NCI-H526 (cell line): ENCODE measurements at regions not wholly inside any gene's neighbourhood (a gene's known extent, or its start where the extent isn't known, plus 50 kb on each side); places are given as distances from the start of the nearest gene placed in this dataset.

Experiments used
- DNase-seq, 2 experiments: peaks; one replicate each; lab custom pipeline; 2025; lab: John Stamatoyannopoulos, UW

GRCh38 chr10:55374060-55374459 lies 573.0 kb upstream of the PCDH15 start:
- DNase-seq, result no peak

- DNase-seq, result no peak
Observed at GRCh38 chr10:55369670-55370420, 568.8 kb upstream of the PCDH15 start.

DNA sequence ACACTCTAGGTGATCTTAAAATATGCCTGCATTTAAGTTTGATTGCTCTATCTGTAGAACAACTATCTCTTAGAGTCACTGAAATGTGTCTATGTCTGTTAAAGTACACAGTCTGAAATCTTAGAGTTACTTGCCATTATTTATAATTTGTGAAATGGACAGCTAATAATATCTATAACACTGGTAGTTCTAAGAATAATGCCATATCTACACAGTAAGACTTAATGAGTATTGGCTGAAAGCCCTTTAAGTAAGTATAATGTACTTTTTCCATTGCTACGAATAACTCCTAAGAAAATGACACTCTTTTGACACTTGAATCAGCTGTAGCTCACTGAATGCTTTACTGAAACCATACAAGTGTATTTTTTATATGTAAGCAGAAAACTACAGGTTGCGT lies 567.4 kb upstream of the PCDH15 start:
- DNase-seq, result no peak

- no peak for DNase-seq
Observed at GRCh38 chr10:55367555-55367954, 566.5 kb upstream of the PCDH15 start.

- no peak for DNase-seq
Observed at GRCh38 chr10:55358539-55358938, 557.5 kb upstream of the PCDH15 start.

DNA sequence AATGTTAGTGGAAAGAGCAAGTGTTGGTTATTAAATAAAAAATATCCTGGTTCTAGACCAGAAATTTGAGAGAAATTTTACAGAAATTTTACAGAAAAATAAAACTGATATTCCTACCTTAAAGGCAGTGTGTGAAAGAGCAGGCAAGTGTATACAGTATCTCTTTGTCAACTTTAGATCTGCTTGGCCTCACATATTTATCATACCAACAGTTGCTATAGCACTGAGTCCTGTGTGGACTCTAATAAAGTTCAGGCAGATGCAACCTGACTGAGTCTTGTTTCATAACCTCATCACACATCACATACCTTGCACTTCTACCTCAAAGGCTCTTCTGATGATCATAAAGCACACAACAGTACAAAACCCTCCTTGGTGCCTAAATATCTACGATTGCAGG lies 552.4 kb upstream of the PCDH15 start:
- DNase-seq, result no peak

DNA sequence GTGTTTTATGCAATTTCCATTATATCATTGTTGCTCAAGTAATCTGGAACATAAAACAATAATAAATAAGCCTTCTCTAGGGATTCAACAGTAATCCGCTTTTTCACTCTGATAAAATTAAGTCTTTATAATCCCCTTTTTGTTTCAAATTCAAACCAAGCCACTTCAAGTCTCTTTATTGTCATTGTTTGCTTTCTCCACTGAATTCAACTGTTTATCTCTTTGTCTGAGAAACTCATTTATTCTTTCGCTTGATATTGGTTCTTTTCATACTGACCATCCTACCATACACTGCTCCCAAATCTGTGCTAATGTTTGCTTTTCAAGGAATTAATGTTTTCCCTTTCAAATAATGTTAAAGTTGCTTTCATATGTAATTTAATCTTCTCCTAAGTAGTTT lies 550.4 kb upstream of the PCDH15 start:
- no peak for DNase-seq

DNA sequence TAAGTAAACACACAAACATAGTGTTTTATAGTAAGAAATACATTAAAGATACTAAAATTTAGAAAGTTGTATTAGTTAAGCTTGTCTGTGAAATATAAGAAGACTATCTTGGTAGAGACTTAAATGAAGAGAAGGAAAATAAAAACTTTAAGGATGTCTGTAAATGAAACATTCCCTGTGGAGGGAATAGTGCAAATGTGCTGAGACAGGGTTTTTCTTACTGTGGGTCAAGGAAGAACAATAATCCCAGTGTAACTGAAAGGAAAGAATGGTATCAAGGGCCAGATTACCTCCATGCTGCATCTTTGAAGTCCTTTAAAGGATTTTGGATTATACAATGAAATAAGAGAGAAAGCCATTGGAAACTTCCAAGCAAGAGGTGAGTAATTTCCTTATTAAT lies 547.5 kb upstream of the PCDH15 start:
- no peak for DNase-seq

DNA sequence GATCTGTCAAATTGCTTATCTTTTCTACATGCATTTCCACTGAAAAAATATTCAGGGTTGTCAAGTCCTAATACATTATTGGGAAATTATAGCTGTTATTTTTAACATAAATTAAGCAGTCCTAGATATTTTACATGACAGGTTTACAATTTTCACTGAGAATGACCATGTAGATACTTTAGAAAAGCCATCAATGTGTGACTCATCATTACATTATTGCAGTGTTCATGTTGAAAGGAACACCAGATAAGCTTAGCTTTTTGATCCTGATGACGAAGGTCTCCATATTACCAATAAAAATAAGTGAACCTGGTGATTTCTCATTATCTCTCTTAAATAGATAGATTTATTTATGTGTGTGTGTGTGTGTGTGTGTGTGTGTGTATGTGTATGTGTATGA lies 529.5 kb upstream of the PCDH15 start:
- no peak for DNase-seq

GRCh38 chr10:55329796-55330195 lies 528.8 kb upstream of the PCDH15 start:
- no peak for DNase-seq

DNA sequence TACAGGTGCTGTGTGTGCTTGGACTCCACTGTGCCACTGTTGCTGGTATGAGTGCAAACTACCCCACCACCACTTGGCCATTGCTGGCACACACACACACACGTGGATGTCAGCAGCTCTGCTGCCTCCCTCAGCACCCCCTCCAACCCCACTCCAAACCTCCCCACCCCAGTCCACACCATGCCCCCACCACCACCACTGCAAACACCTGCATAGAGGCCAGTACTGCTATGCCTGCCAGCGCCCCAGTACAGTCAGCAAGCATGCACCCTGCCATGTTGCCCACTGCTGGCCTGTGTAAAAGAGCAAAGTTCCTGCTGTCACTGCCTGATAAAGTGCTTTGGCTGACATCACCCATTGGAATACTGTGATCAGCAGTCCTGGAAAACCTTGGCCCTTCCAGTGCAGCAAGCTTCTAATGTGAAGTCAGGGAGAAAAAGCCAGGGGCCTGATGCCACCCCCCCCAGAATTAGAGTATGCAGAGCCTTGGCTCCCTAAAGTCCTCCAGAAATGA lies 519.2 kb upstream of the PCDH15 start:
- DNase-seq, result no peak

- no peak for DNase-seq
Observed at GRCh38 chr10:55311848-55312635, 511.0 kb upstream of the PCDH15 start.

DNA sequence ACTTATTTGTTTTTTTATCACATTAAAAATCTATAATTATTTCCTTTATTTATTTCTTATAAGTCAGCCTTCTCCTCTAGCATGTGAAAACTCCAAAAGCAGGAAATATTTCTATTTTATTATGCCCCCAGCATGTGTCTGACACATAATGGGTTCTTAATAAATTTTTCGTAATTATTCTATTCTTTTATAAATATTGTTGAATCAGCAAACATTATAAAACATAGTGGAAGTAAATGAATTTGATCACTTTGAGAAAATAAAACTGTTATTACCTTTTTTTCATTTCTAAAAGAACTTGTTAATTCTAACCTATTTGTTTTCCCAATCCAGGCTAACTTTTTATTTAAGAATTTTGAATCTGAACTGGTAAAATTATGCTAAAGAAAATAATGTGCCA lies 509.1 kb upstream of the PCDH15 start:
- no peak for DNase-seq

- no peak for DNase-seq
Observed at GRCh38 chr10:55305285-55305684, 504.3 kb upstream of the PCDH15 start.

- no peak for DNase-seq
Observed at GRCh38 chr10:55287346-55287745, 486.3 kb upstream of the PCDH15 start.

- DNase-seq, result no peak
Observed at GRCh38 chr10:55283031-55283430, 482.0 kb upstream of the PCDH15 start.

GRCh38 chr10:55280696-55281095 lies 479.7 kb upstream of the PCDH15 start:
- DNase-seq, result no peak

DNA sequence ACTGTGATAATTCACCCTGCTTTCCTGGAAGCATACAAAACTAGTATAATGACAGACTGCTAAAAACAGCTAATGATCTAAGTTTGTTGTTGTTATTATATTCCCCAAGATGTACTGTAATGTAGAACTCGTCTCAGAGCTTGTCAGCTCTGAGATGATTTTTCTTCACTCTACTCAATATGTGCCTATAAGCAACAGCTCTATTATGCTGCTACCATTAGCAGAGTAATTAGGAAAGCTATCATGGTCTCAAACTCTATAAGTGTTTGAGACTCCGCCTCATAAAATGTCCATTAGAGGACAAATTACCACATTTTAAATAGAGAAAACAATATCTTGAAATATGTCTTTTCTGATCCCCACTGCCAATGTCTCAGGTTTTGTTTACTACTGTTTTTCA lies 476.5 kb upstream of the PCDH15 start:
- no peak for DNase-seq

GRCh38 chr10:55274367-55274766 lies 473.3 kb upstream of the PCDH15 start:
- no peak for DNase-seq

GRCh38 chr10:55273946-55274345 lies 472.9 kb upstream of the PCDH15 start:
- no peak for DNase-seq

GRCh38 chr10:55272886-55273285 lies 471.9 kb upstream of the PCDH15 start:
- no peak for DNase-seq

DNA sequence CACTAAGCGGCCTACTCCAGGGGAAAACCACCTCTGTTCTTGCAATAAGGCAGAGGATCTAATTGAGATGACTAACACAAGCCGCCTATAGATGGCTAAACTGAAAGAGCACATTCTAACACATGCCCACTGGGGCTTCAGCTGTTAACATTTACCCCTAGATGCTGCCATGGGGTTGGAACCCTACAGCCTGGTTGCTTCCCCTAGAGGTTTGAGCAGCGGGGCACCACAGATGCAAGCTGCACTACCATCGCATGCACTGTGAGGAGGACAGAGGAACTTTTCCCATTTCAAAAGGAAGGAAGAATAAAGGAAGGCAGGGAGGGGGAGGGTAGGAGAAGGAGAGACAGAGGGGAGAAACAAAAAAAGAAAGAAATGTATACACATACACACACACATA lies 465.8 kb upstream of the PCDH15 start:
- no peak for DNase-seq

DNA sequence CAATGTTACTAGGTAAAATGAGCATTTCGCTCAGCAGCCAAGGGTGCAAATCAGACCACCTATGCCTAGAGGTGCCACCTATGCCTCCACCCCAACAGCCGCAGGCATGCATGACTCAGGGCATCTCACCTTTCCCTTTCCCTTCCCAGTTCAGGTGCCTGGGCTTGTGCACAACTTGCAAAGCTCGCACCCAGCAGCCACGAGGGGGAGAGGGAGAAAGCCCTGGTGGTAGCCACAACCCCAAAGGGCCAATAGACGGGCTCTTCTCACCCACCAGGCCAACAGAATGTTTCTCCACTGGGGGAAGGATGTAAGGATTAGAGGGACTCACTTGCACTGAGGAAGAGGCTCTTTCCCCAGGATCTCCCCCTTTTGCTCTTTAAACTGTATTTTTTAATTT lies 462.3 kb upstream of the PCDH15 start:
- no peak for DNase-seq
